ENCODE measurements at regions not wholly inside any gene's neighbourhood (a gene's known extent, or its start where the extent isn't known, plus 50 kb on each side); places are given as distances from the start of the nearest gene placed in this dataset.
A peak's percentile ranks its signal among the peaks of the same experiment; 100 is the strongest.

DNA sequence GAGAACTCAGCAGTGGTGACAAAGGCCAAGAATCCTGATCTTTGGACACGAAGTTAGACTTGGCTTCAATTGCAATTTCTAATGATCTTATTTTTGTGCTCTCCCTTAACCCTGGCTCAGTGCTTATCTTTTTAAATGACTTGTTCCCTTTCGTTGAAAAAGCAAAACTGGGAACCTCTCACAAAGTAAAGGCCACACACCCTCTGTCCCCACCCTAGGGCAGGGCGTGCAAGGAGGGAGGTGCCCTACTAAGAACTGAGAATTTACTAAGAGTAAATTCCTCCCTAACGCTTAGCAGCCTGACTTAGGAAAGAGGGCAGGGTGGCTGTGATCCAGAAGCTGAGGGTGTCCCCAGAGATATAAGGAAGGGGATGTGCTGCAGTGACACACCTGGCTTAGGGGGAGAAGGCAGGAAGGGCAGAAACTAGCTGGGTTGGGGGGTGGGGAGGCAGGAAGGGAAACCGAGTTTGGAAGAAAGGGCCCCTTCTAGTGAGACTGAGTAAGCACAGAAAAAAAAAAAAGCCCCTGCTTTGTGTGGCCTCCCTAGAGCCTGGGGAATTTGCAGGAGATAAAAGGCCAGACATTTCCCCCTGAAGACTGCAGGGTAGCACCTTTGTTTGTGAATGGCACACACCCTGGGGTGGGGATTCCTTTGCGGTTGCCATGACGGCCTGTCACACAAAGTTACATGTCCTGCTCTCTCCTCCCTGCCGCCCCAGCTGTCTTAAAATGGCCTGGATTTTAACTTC is 435.1 kb downstream of the EFNB2 start:
- in situ Hi-C loops (cut with HindIII; ENCODE audit: low sequenced_read_pairs) = no loop called here
- no peak overlapping the region for H3K4me3 ChIP-seq (ENCODE audit: low read depth, low read length)
- DNase-seq (ENCODE audit: low read depth, low spot score) = no peak
- TF ChIP-seq, protein P1, sequence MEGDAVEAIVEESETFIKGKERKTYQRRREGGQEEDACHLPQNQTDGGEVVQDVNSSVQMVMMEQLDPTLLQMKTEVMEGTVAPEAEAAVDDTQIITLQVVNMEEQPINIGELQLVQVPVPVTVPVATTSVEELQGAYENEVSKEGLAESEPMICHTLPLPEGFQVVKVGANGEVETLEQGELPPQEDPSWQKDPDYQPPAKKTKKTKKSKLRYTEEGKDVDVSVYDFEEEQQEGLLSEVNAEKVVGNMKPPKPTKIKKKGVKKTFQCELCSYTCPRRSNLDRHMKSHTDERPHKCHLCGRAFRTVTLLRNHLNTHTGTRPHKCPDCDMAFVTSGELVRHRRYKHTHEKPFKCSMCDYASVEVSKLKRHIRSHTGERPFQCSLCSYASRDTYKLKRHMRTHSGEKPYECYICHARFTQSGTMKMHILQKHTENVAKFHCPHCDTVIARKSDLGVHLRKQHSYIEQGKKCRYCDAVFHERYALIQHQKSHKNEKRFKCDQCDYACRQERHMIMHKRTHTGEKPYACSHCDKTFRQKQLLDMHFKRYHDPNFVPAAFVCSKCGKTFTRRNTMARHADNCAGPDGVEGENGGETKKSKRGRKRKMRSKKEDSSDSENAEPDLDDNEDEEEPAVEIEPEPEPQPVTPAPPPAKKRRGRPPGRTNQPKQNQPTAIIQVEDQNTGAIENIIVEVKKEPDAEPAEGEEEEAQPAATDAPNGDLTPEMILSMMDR (IDR thresholded peaks at IDR 0.05; ENCODE audit: low read depth, low read length) = no peak

- no peak overlapping the region for H3K4me3 ChIP-seq (ENCODE audit: low read depth, low read length)
- in situ Hi-C loops (cut with HindIII; ENCODE audit: low sequenced_read_pairs) = no loop called here
- TF ChIP-seq, protein P1 (IDR thresholded peaks at IDR 0.05; ENCODE audit: low read depth, low read length) = no peak
- no peak for DNase-seq (ENCODE audit: low read depth, low spot score)
These were observed 435.7 kb downstream of the EFNB2 start for GRCh38 chr13:106099765-106100164.

- TF ChIP-seq, protein P1 (IDR thresholded peaks at IDR 0.05; ENCODE audit: low read depth, low read length) = no peak
- in situ Hi-C loops (cut with HindIII; ENCODE audit: low sequenced_read_pairs) = no loop called here
- no peak for DNase-seq (ENCODE audit: low read depth, low spot score)
These were observed 436.7 kb downstream of the EFNB2 start for GRCh38 chr13:106098778-106099177.

GRCh38 chr13:106096661-106097092 is 438.8 kb downstream of the EFNB2 start:
- in situ Hi-C loops (cut with HindIII; ENCODE audit: low sequenced_read_pairs) = no loop called here
- no peak overlapping the region for H3K4me3 ChIP-seq (ENCODE audit: low read depth, low read length)
- DNase-seq (ENCODE audit: low read depth, low spot score) = peak; percentile 71
- TF ChIP-seq, protein P1 (IDR thresholded peaks at IDR 0.05; ENCODE audit: low read depth, low read length) = no peak

More at GRCh38 chr13:106098778-106099177, 436.7 kb downstream of the EFNB2 start:
- H3K4me3 ChIP-seq (ENCODE audit: low read depth, low read length) = no peak overlapping the region

- DNase-seq (ENCODE audit: low read depth, low spot score) = no peak
- in situ Hi-C loops (cut with HindIII; ENCODE audit: low sequenced_read_pairs) = no loop called here
- TF ChIP-seq, protein P1 (IDR thresholded peaks at IDR 0.05; ENCODE audit: low read depth, low read length) = no peak
- H3K4me3 ChIP-seq (ENCODE audit: low read depth, low read length) = no peak overlapping the region
These were observed 439.5 kb downstream of the EFNB2 start for GRCh38 chr13:106095919-106096318.

DNA sequence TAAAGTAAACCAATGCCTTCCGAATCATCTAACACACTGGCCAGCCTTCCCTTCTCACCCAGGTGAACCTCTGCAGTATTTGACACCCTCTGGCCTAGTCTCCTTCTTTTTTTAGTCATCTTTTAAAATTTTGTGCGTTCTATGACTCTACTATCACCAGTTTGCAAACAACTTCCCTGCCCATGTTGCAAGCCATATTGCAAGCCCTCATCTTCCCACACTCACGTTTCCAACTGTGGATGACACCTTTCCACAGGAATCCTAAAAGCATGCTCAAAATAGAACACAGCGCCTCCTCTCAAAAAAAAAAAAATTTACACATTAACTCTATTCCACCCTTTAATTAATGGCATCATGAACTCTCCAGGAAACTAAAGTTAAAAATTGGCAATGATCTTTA is 440.1 kb downstream of the EFNB2 start:
- no peak for DNase-seq (ENCODE audit: low read depth, low spot score)
- no peak overlapping the region for H3K4me3 ChIP-seq (ENCODE audit: low read depth, low read length)
- TF ChIP-seq, protein P1 (IDR thresholded peaks at IDR 0.05; ENCODE audit: low read depth, low read length) = no peak
- in situ Hi-C loops (cut with HindIII; ENCODE audit: low sequenced_read_pairs) = no loop called here

All from astrocyte of the spinal cord (primary cell).